ENCODE measurements at regions not wholly inside any gene's neighbourhood (a gene's known extent, or its start where the extent isn't known, plus 50 kb on each side); places are given as distances from the start of the nearest gene placed in this dataset.

GRCh38 chr3:15955968-15956367, 158.2 kb upstream of the ANKRD28 start:
- TF ChIP-seq EZH2 (IDR thresholded peaks at IDR 0.05; ENCODE audit: insufficient read depth, poor library complexity, severe bottlenecking) (no peak), EZH2phosphoT487 (IDR thresholded peaks at IDR 0.05; ENCODE audit: insufficient read depth, low read depth) (no peak)

All from GM23248 (cell line).